Ammon's horn (tissue), 1 donor: ENCODE measurements at regions not wholly inside any gene's neighbourhood (a gene's known extent, or its start where the extent isn't known, plus 50 kb on each side); places are given as distances from the start of the nearest gene placed in this dataset.

Experiments used
- DNase-seq: peaks from one replicate; pipeline ENCODE4 v3.0.0-alpha.2; 2016; ENCODE audit warnings: low spot score

DNA sequence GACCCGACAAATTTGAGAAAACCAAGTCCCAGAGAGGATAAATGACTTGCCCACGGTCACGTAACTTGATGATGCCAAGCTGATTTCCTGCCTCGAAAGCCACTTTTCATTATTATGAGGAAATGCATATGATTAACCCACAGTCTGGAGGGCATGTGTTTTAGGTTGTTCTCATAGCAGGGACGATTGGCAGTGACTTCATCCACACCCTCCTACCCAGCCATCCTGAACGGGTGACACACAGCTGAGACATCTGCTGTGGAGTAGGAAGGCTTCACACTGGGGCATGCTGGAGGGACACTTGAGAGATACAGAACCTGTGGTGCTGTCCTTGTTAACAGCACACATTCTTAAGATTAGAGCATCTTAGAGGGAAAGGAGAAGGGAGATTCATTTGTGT lies 65.4 kb upstream of the WDFY2 start:
- DNase-seq, result peak; percentile 41

GRCh38 chr13:51519771-51520216 lies 64.5 kb upstream of the WDFY2 start:
- DNase-seq, result peak; percentile 15

DNA sequence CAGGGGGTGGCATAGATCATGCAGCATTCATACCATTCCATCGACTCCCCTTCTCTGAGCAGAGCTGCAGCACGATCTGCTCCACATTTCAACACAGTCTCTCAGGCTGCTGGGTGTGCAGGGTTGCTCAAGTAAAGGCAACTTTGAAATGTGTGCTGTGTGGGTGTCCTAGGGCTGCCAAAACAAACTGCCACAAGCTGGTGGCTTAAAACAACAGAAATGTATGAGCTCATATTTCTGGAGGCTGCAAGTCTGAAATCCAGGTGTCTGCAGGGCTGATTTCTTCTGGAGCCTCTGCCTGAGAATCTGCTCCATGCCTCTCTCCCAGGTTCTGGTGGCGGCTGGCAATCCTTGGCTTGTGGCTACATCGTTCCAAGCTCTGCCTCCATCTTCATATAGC lies 63.7 kb upstream of the WDFY2 start:
- DNase-seq, result peak; percentile 76

GRCh38 chr13:51523082-51523518 lies 61.2 kb upstream of the WDFY2 start:
- peak; percentile 36 for DNase-seq

DNA sequence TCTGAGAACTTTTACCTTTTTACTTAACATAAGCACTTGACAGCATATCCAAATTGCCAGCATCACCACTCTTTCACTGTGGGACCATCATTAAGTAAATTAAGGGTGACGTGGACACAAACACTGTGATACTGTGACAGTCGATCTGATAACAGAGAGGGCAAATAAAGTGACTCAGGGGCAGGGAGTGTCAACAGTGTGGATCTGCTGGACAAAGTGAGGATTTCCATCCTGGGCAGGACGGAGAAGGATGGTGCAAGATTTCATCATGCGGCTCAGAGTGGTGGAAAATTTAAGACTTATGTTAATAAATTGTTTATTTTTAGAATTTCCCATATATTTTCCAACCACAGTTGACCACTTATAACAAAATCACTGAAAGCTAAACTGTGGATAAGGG lies 60.0 kb upstream of the WDFY2 start:
- no peak for DNase-seq

GRCh38 chr13:51524829-51525566 lies 59.3 kb upstream of the WDFY2 start:
- DNase-seq, result no peak

GRCh38 chr13:51525567-51526167 lies 58.6 kb upstream of the WDFY2 start:
- DNase-seq, result no peak

- no peak for DNase-seq
Measured at GRCh38 chr13:51526202-51526601, 58.1 kb upstream of the WDFY2 start.

- no peak for DNase-seq
Measured at GRCh38 chr13:51532736-51533197, 51.5 kb upstream of the WDFY2 start.

DNA sequence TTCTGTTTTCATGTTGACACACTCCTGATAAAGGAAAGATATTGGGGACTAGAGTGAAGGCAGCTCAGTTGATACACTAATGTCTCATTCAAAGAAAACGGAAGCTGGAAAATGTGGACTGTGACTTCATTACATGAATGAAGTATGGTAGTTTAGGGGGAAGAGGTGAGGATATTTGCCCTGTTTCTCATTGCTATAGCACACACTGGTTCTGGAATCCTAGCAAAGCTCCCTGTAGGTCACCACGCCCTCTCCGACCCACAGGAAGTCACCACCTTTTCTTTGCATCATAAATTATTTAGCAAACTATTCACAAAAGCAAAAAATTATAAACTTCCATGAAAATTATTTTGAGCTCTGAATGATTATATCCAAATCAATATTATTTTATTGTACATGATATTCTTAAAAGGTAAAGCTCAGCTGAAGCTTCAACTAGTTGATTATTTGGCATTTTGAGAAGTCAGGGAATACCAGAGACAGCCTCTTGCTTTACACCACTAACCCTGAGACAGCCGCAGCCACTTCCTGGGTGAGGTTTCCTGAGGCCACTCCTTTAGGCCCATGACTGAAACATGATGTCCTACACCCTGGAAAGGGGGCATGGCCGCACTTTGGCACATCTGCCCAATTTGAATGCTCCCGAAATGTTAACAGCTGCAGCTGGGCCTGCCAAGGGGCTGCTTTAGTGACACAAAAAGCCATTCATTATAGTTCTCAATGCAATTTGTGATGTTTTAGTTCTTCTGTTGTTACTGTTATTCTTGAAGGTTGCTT lies 50.0 kb upstream of the WDFY2 start:
- DNase-seq, result peak; percentile 63
